GM23338 (cell line): ENCODE measurements at regions not wholly inside any gene's neighbourhood (a gene's known extent, or its start where the extent isn't known, plus 50 kb on each side); places are given as distances from the start of the nearest gene placed in this dataset.

Experiments used
- ATAC-seq: fragments of 200-7000 bp; cut with Tn5 transposase; 3 replicates; pipeline ENCODE4 v1.9.1; 2020
- DNase-seq: peaks from one replicate; pipeline ENCODE4 v3.0.0-alpha.2; 2015; ENCODE audit warnings: low spot score
- H2AFZ ChIP-seq: fragments of 200-600 bp; sonication (generic); 2 replicates; pipeline ENCODE4 v1.8.0; 2016; ENCODE audit warnings: antibody characterized with exemption, mild to moderate bottlenecking, moderate library complexity
- H3F3A ChIP-seq: fragments of 200-600 bp; sonication (generic); replicated peaks from 2 replicates; pipeline ENCODE4 v1.8.0; 2017; ENCODE audit warnings: antibody characterized with exemption, mixed run types, low read depth
- H3K27ac ChIP-seq: fragments of 200-600 bp; sonication (generic); 2 replicates; pipeline ENCODE4 v1.6.1; 2016; ENCODE audit warnings: low read depth
- H3K27me3 ChIP-seq: fragments of 200-600 bp; sonication (generic); 2 replicates; pipeline ENCODE4 v1.8.0; 2016; ENCODE audit warnings: mild to moderate bottlenecking, mixed run types, moderate library complexity; ENCODE audit not compliant: insufficient read depth
- H3K36me3 ChIP-seq: fragments of 200-600 bp; sonication (generic); 2 replicates; pipeline ENCODE4 v1.8.0; 2016; ENCODE audit warnings: mild to moderate bottlenecking; ENCODE audit not compliant: insufficient read depth
- H3K4me1 ChIP-seq: fragments of 200-600 bp; sonication (generic); 2 replicates; pipeline ENCODE4 v1.8.0; 2016; ENCODE audit warnings: mild to moderate bottlenecking, moderate library complexity; ENCODE audit not compliant: insufficient read depth
- H3K4me2 ChIP-seq: fragments of 200-600 bp; sonication (generic); 2 replicates; pipeline ENCODE4 v1.7.1; 2017; ENCODE audit warnings: mixed run types
- H3K4me3 ChIP-seq: fragments of 200-600 bp; sonication (generic); 2 replicates; pipeline ENCODE4 v1.6.1; 2016; ENCODE audit warnings: mixed run types
- H3K79me2 ChIP-seq: fragments of 200-600 bp; sonication (generic); replicated peaks from 2 replicates; pipeline ENCODE4 v1.8.0; 2017; ENCODE audit warnings: mild to moderate bottlenecking; ENCODE audit not compliant: insufficient read depth
- H3K9me2 ChIP-seq: fragments of 200-600 bp; sonication (generic); 2 replicates; pipeline ENCODE4 v1.8.0; 2017; ENCODE audit not compliant: insufficient read depth
- H4K20me1 ChIP-seq: fragments of 200-600 bp; sonication (generic); replicated peaks from 2 replicates; pipeline ENCODE4 v1.8.0; 2017; ENCODE audit warnings: mild to moderate bottlenecking; ENCODE audit not compliant: insufficient read depth
- H3K27ac Mint-ChIP-seq: 2 replicates; pipeline ENCODE4 v1.8.0; 2020; ENCODE audit warnings: inconsistent platforms, mild to moderate bottlenecking, moderate library complexity, mixed read lengths
- H3K27me3 Mint-ChIP-seq: 3 replicates; pipeline ENCODE4 v1.8.0; 2022; ENCODE audit warnings: low read depth, mild to moderate bottlenecking, moderate library complexity, mixed read lengths, inconsistent platforms; ENCODE audit not compliant: insufficient read depth, poor library complexity
- H3K36me3 Mint-ChIP-seq: 3 replicates; pipeline ENCODE4 v1.8.0; 2021; ENCODE audit warnings: low read depth, mild to moderate bottlenecking, inconsistent platforms, moderate library complexity, mixed read lengths
- H3K4me1 Mint-ChIP-seq: 3 replicates; pipeline ENCODE4 v1.8.0; 2020; ENCODE audit warnings: mild to moderate bottlenecking, inconsistent platforms, mixed read lengths
- H3K4me3 Mint-ChIP-seq: 3 replicates; pipeline ENCODE4 v1.8.0; 2021; ENCODE audit warnings: moderate library complexity, mild to moderate bottlenecking, inconsistent platforms, mixed read lengths
- H3K9me3 Mint-ChIP-seq: 3 replicates; pipeline ENCODE4 v1.8.0; 2020; ENCODE audit warnings: moderate library complexity, mild to moderate bottlenecking, inconsistent platforms, mixed read lengths
- CREB1 ChIP-seq: fragments of 250-450 bp; sonication (Bioruptor Pico); IDR thresholded peaks from 2 replicates; pipeline ENCODE4 v1.5.0; 2020; ENCODE audit warnings: low read depth, mild to moderate bottlenecking, moderate library complexity
- EZH2 ChIP-seq: fragments of 200-600 bp; sonication (generic); IDR thresholded peaks from one replicate; pipeline ENCODE4 v1.8.0; 2017; ENCODE audit warnings: antibody characterized with exemption, mild to moderate bottlenecking, low read depth; ENCODE audit not compliant: unreplicated experiment
- EZH2phosphoT487 ChIP-seq: fragments of 200-600 bp; sonication (generic); IDR thresholded peaks from one replicate; pipeline ENCODE4 v1.8.1; 2018; ENCODE audit warnings: antibody characterized with exemption; ENCODE audit not compliant: unreplicated experiment
- JUNB ChIP-seq: IDR thresholded peaks from one replicate; pipeline ENCODE4 v1.6.1; 2016; ENCODE audit warnings: antibody characterized with exemption; ENCODE audit not compliant: unreplicated experiment
- NANOG ChIP-seq: IDR thresholded peaks from 2 replicates; pipeline ENCODE4 v1.6.1; 2016; ENCODE audit warnings: antibody characterized with exemption, borderline replicate concordance
- POLR2AphosphoS5 ChIP-seq: IDR thresholded peaks from 2 replicates; pipeline ENCODE4 v1.6.1; 2016; ENCODE audit warnings: antibody characterized with exemption, low read depth
- STAT1 ChIP-seq: IDR thresholded peaks from one replicate; pipeline ENCODE4 v1.6.1; 2016; ENCODE audit warnings: antibody characterized with exemption; ENCODE audit not compliant: unreplicated experiment
- ZNF114 ChIP-seq: fragments of 250-450 bp; sonication (Bioruptor Pico); IDR thresholded peaks from 2 replicates; pipeline ENCODE4 v1.5.0; 2020; ENCODE audit warnings: mild to moderate bottlenecking, moderate library complexity
- ZNF331 ChIP-seq: fragments of 250-450 bp; sonication (Bioruptor Pico); IDR thresholded peaks from 2 replicates; pipeline ENCODE4 v1.5.0; 2020; ENCODE audit warnings: low read depth, mild to moderate bottlenecking, moderate library complexity
- TF ChIP-seq, protein P1 (sequence below), 2 experiments: fragments of 200-600 bp in 1 of 2; sonication (generic) in 1 of 2; conservative IDR thresholded peaks; 2 replicates each; pipeline versions ENCODE4 v1.5.1 to v1.6.1; 2016 to 2017; ENCODE audit warnings: antibody characterized with exemption in 2 of 2, low read depth in 2 of 2, mild to moderate bottlenecking in 2 of 2, moderate library complexity in 1 of 2
- TF ChIP-seq, protein P2 (sequence below): fragments of 250-450 bp; sonication (Bioruptor Pico); IDR thresholded peaks from 2 replicates; pipeline ENCODE4 v1.5.0; 2020; ENCODE audit warnings: mild to moderate bottlenecking, moderate library complexity
- TF ChIP-seq, protein P3 (sequence below): IDR thresholded peaks from 2 replicates; pipeline ENCODE4 v1.6.1; 2016; ENCODE audit warnings: antibody characterized with exemption
- TF ChIP-seq, protein P4 (sequence below): IDR thresholded peaks from one replicate; pipeline ENCODE4 v1.6.1; 2018; ENCODE audit warnings: antibody characterized with exemption; ENCODE audit not compliant: unreplicated experiment

DNA sequence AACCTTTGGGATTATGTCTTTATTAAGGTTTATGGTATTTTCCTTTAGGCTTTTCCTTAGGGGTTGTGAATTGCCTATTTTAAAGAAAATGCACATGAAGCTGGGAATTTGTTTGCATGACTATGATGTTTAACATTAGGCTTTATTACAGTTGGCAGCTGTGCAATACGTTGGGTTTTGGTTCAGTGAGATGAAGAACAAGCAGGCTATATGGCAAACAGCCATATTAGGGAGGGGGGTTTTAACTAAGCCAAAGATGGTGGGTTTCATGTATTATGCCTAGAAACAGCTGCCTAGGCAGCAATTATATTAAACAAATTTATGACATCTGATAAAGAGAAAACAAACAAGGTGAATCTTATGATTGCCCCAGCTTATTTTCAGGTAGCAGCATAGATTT is 880.8 kb downstream of the FAM181B start:
- no peak overlapping the region for H3K4me3 Mint-ChIP-seq
- H2AFZ ChIP-seq, result peak overlapping the region; percentile 70; the same call in 1 of the 2 replicates
- H3K4me1 Mint-ChIP-seq, result no peaks in the 10 kb centered on the region
- no peaks in the 10 kb centered on the region for H3K36me3 ChIP-seq
- H3K79me2 ChIP-seq, result no peaks in the 10 kb centered on the region
- no peaks in the 10 kb centered on the region for H3K36me3 Mint-ChIP-seq
- no peak for DNase-seq
- TF ChIP-seq ZNF331 (CRISPR knock-in tag) (no peak), JUNB (no peak), POLR2AphosphoS5 (no peak), ZNF114 (CRISPR knock-in tag) (no peak), CREB1 (CRISPR knock-in tag) (no peak), EZH2 (no peak), EZH2phosphoT487 (no peak), NANOG (no peak), STAT1 (no peak)
- TF ChIP-seq, protein P1, sequence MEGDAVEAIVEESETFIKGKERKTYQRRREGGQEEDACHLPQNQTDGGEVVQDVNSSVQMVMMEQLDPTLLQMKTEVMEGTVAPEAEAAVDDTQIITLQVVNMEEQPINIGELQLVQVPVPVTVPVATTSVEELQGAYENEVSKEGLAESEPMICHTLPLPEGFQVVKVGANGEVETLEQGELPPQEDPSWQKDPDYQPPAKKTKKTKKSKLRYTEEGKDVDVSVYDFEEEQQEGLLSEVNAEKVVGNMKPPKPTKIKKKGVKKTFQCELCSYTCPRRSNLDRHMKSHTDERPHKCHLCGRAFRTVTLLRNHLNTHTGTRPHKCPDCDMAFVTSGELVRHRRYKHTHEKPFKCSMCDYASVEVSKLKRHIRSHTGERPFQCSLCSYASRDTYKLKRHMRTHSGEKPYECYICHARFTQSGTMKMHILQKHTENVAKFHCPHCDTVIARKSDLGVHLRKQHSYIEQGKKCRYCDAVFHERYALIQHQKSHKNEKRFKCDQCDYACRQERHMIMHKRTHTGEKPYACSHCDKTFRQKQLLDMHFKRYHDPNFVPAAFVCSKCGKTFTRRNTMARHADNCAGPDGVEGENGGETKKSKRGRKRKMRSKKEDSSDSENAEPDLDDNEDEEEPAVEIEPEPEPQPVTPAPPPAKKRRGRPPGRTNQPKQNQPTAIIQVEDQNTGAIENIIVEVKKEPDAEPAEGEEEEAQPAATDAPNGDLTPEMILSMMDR (conservative IDR thresholded peaks at IDR 0.05; ENCODE audit: low read depth in 2 of 2), result no peak
- TF ChIP-seq, protein P2, sequence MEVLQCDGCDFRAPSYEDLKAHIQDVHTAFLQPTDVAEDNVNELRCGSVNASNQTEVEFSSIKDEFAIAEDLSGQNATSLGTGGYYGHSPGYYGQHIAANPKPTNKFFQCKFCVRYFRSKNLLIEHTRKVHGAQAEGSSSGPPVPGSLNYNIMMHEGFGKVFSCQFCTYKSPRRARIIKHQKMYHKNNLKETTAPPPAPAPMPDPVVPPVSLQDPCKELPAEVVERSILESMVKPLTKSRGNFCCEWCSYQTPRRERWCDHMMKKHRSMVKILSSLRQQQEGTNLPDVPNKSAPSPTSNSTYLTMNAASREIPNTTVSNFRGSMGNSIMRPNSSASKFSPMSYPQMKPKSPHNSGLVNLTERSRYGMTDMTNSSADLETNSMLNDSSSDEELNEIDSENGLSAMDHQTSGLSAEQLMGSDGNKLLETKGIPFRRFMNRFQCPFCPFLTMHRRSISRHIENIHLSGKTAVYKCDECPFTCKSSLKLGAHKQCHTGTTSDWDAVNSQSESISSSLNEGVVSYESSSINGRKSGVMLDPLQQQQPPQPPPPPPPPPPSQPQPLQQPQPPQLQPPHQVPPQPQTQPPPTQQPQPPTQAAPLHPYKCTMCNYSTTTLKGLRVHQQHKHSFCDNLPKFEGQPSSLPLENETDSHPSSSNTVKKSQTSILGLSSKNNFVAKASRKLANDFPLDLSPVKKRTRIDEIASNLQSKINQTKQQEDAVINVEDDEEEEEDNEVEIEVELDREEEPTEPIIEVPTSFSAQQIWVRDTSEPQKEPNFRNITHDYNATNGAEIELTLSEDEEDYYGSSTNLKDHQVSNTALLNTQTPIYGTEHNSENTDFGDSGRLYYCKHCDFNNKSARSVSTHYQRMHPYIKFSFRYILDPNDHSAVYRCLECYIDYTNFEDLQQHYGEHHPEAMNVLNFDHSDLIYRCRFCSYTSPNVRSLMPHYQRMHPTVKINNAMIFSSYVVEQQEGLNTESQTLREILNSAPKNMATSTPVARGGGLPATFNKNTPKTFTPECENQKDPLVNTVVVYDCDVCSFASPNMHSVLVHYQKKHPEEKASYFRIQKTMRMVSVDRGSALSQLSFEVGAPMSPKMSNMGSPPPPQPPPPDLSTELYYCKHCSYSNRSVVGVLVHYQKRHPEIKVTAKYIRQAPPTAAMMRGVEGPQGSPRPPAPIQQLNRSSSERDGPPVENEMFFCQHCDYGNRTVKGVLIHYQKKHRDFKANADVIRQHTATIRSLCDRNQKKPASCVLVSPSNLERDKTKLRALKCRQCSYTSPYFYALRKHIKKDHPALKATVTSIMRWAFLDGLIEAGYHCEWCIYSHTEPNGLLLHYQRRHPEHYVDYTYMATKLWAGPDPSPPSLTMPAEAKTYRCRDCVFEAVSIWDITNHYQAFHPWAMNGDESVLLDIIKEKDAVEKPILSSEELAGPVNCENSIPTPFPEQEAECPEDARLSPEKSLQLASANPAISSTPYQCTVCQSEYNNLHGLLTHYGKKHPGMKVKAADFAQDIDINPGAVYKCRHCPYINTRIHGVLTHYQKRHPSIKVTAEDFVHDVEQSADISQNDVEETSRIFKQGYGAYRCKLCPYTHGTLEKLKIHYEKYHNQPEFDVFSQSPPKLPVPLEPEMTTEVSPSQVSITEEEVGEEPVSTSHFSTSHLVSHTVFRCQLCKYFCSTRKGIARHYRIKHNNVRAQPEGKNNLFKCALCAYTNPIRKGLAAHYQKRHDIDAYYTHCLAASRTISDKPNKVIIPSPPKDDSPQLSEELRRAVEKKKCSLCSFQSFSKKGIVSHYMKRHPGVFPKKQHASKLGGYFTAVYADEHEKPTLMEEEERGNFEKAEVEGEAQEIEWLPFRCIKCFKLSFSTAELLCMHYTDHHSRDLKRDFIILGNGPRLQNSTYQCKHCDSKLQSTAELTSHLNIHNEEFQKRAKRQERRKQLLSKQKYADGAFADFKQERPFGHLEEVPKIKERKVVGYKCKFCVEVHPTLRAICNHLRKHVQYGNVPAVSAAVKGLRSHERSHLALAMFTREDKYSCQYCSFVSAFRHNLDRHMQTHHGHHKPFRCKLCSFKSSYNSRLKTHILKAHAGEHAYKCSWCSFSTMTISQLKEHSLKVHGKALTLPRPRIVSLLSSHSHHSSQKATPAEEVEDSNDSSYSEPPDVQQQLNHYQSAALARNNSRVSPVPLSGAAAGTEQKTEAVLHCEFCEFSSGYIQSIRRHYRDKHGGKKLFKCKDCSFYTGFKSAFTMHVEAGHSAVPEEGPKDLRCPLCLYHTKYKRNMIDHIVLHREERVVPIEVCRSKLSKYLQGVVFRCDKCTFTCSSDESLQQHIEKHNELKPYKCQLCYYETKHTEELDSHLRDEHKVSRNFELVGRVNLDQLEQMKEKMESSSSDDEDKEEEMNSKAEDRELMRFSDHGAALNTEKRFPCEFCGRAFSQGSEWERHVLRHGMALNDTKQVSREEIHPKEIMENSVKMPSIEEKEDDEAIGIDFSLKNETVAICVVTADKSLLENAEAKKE (CRISPR knock-in tag), result no peak
- TF ChIP-seq, protein P3, sequence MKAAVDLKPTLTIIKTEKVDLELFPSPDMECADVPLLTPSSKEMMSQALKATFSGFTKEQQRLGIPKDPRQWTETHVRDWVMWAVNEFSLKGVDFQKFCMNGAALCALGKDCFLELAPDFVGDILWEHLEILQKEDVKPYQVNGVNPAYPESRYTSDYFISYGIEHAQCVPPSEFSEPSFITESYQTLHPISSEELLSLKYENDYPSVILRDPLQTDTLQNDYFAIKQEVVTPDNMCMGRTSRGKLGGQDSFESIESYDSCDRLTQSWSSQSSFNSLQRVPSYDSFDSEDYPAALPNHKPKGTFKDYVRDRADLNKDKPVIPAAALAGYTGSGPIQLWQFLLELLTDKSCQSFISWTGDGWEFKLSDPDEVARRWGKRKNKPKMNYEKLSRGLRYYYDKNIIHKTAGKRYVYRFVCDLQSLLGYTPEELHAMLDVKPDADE, result no peak
- TF ChIP-seq, protein P4, sequence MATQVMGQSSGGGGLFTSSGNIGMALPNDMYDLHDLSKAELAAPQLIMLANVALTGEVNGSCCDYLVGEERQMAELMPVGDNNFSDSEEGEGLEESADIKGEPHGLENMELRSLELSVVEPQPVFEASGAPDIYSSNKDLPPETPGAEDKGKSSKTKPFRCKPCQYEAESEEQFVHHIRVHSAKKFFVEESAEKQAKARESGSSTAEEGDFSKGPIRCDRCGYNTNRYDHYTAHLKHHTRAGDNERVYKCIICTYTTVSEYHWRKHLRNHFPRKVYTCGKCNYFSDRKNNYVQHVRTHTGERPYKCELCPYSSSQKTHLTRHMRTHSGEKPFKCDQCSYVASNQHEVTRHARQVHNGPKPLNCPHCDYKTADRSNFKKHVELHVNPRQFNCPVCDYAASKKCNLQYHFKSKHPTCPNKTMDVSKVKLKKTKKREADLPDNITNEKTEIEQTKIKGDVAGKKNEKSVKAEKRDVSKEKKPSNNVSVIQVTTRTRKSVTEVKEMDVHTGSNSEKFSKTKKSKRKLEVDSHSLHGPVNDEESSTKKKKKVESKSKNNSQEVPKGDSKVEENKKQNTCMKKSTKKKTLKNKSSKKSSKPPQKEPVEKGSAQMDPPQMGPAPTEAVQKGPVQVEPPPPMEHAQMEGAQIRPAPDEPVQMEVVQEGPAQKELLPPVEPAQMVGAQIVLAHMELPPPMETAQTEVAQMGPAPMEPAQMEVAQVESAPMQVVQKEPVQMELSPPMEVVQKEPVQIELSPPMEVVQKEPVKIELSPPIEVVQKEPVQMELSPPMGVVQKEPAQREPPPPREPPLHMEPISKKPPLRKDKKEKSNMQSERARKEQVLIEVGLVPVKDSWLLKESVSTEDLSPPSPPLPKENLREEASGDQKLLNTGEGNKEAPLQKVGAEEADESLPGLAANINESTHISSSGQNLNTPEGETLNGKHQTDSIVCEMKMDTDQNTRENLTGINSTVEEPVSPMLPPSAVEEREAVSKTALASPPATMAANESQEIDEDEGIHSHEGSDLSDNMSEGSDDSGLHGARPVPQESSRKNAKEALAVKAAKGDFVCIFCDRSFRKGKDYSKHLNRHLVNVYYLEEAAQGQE, result no peak
- H3K4me1 ChIP-seq, result no peaks in the 10 kb centered on the region
- ATAC-seq, result no peak
- no peaks in the 10 kb centered on the region for H3K27me3 ChIP-seq
- H3K27ac ChIP-seq, result no peak overlapping the region
- no peak overlapping the region for H3K27ac Mint-ChIP-seq
- no peak overlapping the region for H3K4me2 ChIP-seq
- no peaks in the 10 kb centered on the region for H3K9me3 Mint-ChIP-seq
- H3K4me3 ChIP-seq, result no peak overlapping the region
- H4K20me1 ChIP-seq, result no peaks in the 10 kb centered on the region
- H3F3A ChIP-seq, result no peaks in the 10 kb centered on the region
- H3K9me2 ChIP-seq, result no peaks in the 10 kb centered on the region
- H3K27me3 Mint-ChIP-seq, result no peaks in the 10 kb centered on the region
